ENCODE measurements at regions not wholly inside any gene's neighbourhood (a gene's known extent, or its start where the extent isn't known, plus 50 kb on each side); places are given as distances from the start of the nearest gene placed in this dataset.

DNA sequence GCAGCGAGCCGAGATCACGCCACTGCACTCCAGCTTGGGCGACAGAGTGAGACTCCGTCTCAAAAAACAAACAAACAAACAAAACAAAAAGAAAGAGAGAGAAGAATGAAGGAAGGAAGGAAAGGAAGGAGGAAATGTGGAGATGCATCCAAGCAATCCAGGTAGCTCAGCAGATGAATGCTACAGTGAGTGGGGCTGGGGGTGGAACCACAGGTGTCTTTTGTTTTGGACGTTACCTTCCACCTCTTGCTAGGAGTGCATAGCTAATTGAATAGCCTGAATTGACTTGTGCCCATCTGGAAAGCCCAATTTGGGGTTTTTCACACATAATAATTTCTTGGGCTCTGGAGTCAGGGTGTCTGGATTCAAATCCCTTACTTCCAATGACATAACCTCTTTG lies 66.0 kb upstream of the GTF3A start:
- 89 to 91% methylated on average over 6 of the region's 6 CpGs for WGBS, 2 donors
- no peak overlapping the region for H3K27ac ChIP-seq (ENCODE audit: low read depth in 1 of 2, low read length in 1 of 2)
- ATAC-seq (ENCODE audit: insufficient read depth, low FRiP score) (no peak), DNase-seq (no peak)
- H3K27me3 ChIP-seq (ENCODE audit: control insufficient read depth in 3 of 3, insufficient read depth in 3 of 3, low read length in 2 of 3): peaks cover 0 to 6% (median 2%) of the 10 kb centered on the region in 3 donors
- TF ChIP-seq, protein P1, sequence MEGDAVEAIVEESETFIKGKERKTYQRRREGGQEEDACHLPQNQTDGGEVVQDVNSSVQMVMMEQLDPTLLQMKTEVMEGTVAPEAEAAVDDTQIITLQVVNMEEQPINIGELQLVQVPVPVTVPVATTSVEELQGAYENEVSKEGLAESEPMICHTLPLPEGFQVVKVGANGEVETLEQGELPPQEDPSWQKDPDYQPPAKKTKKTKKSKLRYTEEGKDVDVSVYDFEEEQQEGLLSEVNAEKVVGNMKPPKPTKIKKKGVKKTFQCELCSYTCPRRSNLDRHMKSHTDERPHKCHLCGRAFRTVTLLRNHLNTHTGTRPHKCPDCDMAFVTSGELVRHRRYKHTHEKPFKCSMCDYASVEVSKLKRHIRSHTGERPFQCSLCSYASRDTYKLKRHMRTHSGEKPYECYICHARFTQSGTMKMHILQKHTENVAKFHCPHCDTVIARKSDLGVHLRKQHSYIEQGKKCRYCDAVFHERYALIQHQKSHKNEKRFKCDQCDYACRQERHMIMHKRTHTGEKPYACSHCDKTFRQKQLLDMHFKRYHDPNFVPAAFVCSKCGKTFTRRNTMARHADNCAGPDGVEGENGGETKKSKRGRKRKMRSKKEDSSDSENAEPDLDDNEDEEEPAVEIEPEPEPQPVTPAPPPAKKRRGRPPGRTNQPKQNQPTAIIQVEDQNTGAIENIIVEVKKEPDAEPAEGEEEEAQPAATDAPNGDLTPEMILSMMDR (IDR thresholded peaks at IDR 0.05; ENCODE audit: control extremely low read depth, extremely low read depth): no peak
- peaks cover 0 to 5% (median 2%) of the 10 kb centered on the region in 5 donors for H3K4me1 ChIP-seq (ENCODE audit: control insufficient read depth in 5 of 5, insufficient read depth in 5 of 5, low read length in 5 of 5)
- H3K9me3 ChIP-seq (ENCODE audit: control insufficient read depth in 4 of 4, insufficient read depth in 3 of 4, low read length in 3 of 4): no peaks in the 10 kb centered on the region
- no peak overlapping the region for H3K9ac ChIP-seq (ENCODE audit: insufficient read depth in 1 of 2, low read length in 2 of 2)
- H3K4me3 ChIP-seq: no peak overlapping the region
- H3K36me3 ChIP-seq (ENCODE audit: control insufficient read depth in 4 of 4, insufficient read depth in 4 of 4, low read length in 4 of 4): no peaks in the 10 kb centered on the region

DNA sequence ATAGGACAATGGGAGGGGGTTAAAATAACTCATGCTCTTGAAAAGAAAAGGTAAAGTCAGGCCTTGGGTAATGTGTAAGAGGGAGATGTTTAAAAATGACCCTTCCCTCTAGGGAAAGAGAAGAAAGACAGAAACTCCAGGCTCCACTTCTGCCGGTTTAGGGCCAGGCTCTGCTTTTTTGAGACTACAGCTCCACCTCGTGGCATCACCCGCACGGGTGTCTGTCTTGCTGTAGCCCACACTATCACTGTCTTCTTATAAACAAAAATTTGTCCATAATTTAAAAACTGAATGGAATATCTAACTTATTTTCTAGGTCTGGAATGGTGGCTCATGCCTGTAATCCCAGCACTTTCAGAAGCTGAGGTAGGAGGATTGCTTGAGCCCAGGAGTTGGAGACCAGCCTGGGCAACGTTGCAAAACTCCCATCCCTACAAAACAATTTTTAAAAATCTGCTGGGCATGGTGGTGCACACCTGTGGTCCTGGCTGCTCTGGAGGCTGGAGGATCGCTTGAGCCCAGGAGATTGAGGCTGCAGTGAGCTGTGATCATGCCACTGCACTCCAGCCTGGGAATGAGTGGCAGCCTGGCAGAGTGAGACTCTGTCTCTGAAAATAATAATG lies 65.1 kb upstream of the GTF3A start:
- Histone ChIP-seq H3K27me3 (ENCODE audit: control insufficient read depth in 3 of 3, insufficient read depth in 3 of 3, low read length in 2 of 3) (peaks cover 0 to 6% (median 2%) of the 10 kb centered on the region in 3 donors), H3K4me1 (ENCODE audit: control insufficient read depth in 5 of 5, insufficient read depth in 5 of 5, low read length in 5 of 5) (peaks cover 0 to 5% (median 2%) of the 10 kb centered on the region in 5 donors), H3K36me3 (ENCODE audit: control insufficient read depth in 4 of 4, insufficient read depth in 4 of 4, low read length in 4 of 4) (no peaks in the 10 kb centered on the region), H3K9me3 (ENCODE audit: control insufficient read depth in 4 of 4, insufficient read depth in 3 of 4, low read length in 3 of 4) (no peaks in the 10 kb centered on the region), H3K9ac (ENCODE audit: insufficient read depth in 1 of 2, low read length in 2 of 2) (no peak overlapping the region), H3K4me3 (no peak overlapping the region), H3K27ac (ENCODE audit: low read depth in 1 of 2, low read length in 1 of 2) (no peak overlapping the region)
- ATAC-seq (ENCODE audit: insufficient read depth, low FRiP score): peak; percentile 65
- peak; percentile 79 to 85 (median 82) for DNase-seq
- TF ChIP-seq, protein P1 (IDR thresholded peaks at IDR 0.05; ENCODE audit: control extremely low read depth, extremely low read depth): peak; percentile 55
- WGBS, 2 donors: 15 to 18% methylated on average over 6 of the region's 6 CpGs

DNA sequence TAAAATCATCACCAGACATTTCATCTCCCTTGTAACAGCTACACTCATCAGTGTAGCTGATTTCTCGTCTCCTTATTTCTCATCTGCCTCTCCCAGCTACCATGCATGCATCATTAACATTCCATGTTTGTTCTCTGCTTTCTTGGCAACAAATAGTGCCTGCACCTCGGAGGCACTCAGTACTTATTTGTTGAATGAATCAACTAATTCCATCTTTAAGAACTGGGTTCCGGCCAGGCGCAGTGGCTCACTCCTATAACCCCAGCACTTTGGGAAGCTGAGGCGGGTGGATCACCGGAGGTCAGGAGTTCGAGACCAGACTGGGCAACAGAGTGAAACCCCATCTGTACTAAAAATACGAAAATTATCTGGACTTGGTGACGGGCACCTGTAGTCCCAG lies 63.9 kb upstream of the GTF3A start:
- no peak for ATAC-seq (ENCODE audit: insufficient read depth, low FRiP score)
- no peak overlapping the region for H3K27ac ChIP-seq (ENCODE audit: low read depth in 1 of 2, low read length in 1 of 2)
- H3K9me3 ChIP-seq (ENCODE audit: control insufficient read depth in 4 of 4, insufficient read depth in 3 of 4, low read length in 3 of 4): no peaks in the 10 kb centered on the region
- DNase-seq: no peak
- H3K9ac ChIP-seq (ENCODE audit: insufficient read depth in 1 of 2, low read length in 2 of 2): no peak overlapping the region
- H3K36me3 ChIP-seq (ENCODE audit: control insufficient read depth in 4 of 4, insufficient read depth in 4 of 4, low read length in 4 of 4): no peaks in the 10 kb centered on the region
- peaks cover 0 to 9% (median 2%) of the 10 kb centered on the region in 3 donors for H3K27me3 ChIP-seq (ENCODE audit: control insufficient read depth in 3 of 3, insufficient read depth in 3 of 3, low read length in 2 of 3)
- H3K4me3 ChIP-seq: no peak overlapping the region
- TF ChIP-seq, protein P1 (IDR thresholded peaks at IDR 0.05; ENCODE audit: control extremely low read depth, extremely low read depth): no peak
- peaks cover 0 to 5% (median under 1%) of the 10 kb centered on the region in 5 donors for H3K4me1 ChIP-seq (ENCODE audit: control insufficient read depth in 5 of 5, insufficient read depth in 5 of 5, low read length in 5 of 5)
- 82 to 90% methylated on average over 9 of the region's 9 CpGs for WGBS, 2 donors
